ENCODE measurements at regions not wholly inside any gene's neighbourhood (a gene's known extent, or its start where the extent isn't known, plus 50 kb on each side); places are given as distances from the start of the nearest gene placed in this dataset.
"Not testable (repeated sequence)": the region's sequence is repeated elsewhere in the genome, so short reads cannot be mapped to it uniquely, and the experiment has no call there.

DNA sequence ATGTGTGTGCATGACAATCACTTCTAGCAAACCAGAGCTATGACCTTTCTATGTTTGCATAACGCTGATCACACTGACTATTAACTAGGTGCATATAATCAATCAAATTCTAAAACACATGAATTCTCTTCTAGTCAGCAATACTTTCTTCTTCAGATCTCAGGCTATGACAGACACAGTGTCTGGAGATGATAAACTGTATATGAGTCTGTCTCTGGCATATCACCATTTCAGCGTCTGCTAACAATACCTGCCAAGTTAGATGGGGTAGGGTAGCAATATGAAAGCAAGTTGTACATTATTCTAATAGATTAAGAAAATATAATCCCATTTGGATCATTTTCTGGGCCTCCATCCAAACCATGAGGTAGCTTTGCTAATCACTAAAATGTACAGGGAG is 354.2 kb upstream of the EPHA4 start:
- no peak for DNase-seq (ENCODE audit: low read depth)

DNA sequence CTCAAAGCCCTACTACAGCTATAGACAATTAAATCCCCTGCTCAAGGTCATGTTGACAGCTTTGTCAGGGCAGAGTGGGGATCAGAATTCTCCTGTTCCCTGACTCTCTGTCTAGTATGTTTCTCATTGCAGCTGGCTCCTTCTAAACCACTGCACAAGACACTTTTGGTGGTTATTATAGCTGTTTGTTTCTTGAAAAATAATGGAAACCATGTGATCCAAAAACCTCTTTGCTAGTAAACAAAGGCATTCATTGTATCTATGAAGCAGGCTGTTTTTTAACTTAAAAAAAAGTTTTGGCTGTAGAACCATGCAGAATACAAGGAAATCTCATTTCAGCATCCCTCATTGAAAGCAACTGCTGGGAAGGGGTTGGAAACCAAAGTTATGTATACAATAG is 352.5 kb upstream of the EPHA4 start:
- no peak for DNase-seq (ENCODE audit: low read depth)

DNA sequence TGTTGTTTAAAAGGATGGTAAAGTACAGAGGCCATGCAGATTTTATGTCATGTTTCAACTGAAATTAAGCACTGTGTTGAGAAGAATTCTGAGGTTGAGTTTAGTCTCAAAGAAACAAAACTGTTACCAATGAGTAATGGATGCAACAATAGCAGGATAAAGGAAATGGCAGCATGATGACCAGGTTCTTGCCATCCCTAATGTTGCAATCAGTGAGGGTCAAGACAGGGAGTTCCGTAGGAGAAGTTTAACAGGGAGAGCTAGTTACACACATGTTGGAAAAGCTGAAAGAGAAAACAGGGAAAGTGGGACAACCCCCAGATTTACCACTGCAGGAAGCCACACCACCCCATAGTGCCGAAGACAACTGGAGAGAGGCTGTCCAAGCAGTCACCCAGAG is 343.8 kb upstream of the EPHA4 start:
- DNase-seq (ENCODE audit: low read depth): no peak

DNA sequence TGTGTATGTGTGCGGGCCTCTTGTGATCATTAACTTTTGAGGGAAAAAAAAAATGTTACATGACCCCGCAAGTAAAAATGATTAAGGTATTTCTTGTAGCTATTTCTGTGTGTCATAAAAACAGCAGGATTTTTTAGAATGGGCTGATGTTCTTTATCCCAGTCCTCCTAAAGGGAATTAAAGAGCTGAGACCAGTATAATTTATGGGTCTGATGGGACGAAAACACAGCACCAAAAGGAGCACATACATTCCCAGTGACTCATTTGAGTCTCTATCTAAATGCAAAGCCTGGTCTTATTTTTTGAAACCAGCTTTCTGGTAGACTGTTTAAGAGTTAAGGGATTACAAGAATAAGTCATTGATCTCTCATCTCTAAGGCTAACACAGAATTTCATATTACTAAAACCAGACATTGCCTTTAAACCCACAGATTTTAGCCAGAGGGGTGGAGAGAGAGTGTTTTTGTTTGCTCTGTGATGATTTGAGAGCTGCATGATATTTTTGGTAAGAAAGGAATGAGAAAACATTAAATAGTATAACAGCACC is 342.3 kb upstream of the EPHA4 start:
- DNase-seq (ENCODE audit: low read depth): no peak

DNA sequence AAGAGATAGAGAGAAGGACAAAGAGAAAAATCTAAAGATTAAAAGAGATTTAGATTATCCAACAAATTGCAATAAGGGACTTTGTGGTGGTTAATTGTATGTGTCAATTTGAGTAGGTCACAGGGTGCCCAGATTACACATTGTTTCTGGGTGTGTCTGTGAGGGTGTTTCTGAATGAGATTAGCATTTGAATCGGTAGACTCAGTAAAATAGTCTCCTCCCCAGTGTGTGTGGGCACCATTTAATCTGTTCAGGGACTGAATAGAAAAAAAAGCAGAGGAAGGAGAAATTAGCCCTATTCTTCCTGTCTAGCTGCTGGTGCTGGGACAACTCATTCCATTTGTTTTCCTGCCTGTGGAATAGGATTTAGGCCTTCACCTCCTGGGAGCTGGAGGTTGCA is 339.8 kb upstream of the EPHA4 start:
- DNase-seq (ENCODE audit: low read depth): no peak

DNA sequence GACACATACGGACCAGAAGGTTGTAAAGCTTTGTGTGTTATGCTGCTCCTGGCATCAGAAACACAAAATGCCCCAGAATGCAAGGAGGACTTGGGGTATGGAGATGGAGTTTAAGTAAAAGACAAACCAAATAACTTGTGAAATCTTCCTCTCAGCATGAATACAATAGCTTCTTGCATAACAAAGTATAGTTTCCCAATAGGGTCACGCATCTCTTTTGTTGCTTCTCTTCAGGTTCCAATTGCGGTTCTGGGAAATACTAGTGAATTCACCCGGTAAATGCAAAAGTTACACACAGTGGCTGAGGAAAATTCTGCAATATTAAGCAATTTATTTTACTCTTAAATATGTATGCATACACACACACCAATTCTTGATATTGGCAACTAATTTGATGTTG is 339.2 kb upstream of the EPHA4 start:
- DNase-seq (ENCODE audit: low read depth): no peak

DNA sequence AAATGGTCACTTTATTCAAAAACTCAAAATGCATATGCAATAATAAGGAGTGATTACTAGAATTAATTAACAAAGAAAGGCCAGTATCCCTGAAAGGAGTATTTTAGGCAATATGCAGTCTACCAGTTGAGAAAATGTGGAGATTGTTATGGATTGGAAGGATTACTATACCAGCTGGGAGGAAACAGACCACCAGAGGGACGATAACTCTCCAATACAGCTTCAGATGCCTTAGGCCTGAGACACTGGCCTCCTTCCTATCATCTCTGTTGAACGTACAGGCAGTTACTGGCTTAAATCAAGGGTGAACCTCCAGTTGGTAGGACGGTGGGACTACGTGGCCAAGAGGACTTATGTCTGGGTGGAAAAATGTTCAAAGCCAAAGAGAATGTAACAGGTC is 336.4 kb upstream of the EPHA4 start:
- DNase-seq (ENCODE audit: low read depth): no peak

DNA sequence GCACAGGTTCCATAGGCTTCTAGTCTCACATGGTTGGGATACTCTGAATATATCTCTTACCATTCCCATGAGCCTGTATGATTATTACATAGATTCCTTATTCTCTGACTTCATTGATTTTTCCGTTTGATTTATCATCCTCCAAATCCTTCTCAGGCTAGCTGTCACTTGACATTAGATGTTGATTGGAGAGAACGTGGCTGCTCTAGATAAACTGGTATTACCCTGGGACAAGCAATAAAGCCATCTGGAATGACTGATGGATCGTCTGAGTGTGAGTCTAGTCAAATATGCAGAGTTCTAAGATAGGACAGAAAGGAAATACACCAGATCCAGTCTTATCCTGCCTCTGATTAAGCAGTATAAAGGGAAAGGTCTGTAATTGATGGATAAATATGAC is 325.6 kb upstream of the EPHA4 start:
- no peak for DNase-seq (ENCODE audit: low read depth)

DNA sequence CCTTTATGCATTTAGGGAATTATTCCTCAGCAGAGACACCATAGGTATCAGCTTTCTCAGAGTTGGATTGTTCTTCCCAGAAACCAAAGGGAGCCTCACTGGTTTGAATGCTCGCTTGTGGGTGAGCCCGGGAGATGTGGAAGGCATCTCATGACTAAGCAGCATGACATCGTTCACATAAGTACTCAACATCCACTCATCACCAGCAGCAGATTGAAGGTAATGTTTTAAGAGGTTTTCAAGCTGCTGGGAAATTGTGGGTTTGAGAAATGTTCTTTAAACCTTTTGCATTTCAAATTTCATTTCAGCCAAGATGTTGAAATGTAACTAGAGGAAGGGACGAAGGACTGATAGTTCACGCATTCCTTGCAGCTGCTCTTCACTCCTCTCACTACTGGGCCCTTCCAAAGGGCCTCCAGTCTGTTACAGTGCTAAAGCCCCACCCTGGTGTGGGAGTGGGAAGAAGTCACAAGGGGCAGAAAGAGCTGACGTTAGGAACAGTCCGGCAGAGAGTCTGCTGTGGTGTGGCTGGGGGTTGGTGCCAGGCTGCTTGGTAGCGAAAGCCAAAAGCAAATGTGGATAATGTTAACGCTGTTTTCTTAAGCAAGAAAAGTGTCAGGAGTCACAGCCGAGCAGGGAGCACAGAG is 324.5 kb upstream of the EPHA4 start:
- DNase-seq (ENCODE audit: low read depth): peak; percentile 5

DNA sequence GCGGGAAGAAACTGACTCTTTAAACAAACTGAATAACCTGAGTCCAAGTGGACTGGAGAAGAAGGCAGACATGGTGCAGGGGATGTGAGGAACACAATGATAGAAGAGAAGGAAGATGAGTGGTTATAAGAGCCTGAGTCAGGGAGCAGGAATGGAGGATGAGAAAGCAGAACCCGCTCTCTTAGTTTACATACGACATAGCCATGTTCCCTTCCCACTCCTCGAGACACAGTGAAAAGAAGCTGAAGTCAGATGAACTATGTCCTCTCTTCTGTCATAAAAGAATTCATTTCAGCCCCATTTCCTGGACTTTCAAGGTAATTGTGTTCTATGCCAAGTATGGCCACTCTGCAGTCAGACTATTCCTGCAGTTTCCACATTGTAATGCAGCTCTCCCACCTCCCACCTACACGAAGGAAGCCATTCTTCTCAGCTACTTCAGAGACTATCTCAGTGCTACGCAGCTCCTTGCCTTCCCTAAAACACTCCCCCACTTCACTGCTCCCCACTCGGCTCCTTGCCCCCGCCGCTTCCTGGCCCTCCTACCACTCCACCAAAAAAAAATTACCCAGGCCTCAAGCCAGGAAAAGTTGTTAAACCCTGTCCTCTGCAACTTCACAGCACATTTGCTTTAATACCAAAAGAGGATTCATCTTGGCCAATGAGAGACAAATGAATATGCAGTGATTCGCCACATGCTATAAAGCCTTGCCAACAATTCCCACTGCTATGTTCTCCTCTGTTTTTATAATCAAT is 323.4 kb upstream of the EPHA4 start:
- DNase-seq (ENCODE audit: low read depth): no peak

DNA sequence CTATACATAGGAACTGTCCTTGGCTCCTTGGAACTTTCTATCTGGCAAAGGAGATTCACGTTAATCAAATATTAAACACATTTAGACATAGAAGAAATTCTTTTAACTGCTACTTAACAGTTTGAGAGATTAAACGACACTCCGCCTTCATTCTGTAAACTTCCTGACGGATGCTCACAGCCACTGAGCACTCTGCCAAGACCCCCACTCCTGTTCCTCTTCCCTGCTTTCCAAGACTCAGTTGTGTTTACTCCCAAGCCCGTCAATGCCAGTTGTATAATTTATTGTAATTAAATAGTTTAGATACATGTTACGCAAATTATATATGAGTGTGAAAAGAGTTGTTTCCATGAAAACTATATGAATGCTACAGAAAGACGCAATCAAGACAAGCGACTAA is 321.4 kb upstream of the EPHA4 start:
- no peak for DNase-seq (ENCODE audit: low read depth)

DNA sequence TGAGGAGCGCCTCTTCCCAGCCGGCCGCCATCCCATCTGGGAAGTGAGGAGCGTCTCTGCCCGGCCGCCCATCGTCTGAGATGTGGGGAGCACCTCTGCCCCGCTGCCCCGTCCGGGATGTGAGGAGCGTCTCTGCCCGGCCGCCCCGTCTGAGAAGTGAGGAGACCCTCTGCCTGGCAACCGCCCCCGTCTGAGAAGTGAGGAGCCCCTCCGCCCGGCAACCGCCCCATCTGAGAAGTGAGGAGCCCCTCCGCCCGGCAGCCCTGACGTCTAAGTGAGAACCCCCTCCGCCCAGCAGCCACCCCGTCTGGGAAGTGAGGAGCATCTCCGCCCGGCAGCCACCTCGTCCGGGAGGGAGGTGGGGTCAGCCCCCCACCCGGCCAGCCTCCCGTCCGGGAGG is 319.9 kb upstream of the EPHA4 start:
- not testable (repeated sequence) for DNase-seq (ENCODE audit: low read depth)

DNA sequence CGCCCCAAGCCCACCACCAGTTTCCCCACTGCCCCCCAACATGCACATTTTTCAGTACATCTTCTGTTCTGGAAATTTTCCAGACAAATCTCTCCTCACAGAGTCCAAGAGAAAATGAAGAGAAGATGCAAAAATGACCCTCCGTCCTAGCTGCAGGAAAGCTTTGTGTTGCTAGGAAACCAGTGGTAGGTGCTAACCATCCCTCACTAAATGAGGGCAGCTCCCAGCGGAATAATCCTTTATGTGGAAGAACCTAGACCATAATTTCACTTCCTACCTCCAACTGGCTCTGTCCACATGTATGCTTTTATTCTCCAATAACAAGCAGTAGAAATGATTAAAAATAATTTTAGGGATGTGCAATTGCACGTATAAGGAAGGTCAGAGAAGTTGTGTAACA is 311.9 kb upstream of the EPHA4 start:
- no peak for DNase-seq (ENCODE audit: low read depth)

DNA sequence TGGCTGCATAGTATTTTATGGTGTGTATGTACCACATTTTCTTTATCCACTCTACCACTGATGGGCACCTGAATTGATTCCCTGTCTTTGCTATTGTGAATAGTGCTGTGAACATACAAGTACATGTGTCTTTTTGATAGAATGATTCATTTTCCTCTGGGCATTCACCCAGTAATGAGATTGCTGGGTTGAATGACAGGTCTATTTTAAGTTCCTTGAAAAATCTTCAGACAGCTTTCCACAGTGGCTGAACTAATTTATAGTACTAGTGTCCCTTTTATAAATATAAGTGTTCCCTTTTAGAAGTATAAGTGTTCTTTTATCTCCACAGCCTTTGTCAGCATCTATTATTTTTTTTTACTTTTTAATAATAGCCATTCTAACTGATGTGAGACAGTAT is 303.9 kb upstream of the EPHA4 start:
- no peak for DNase-seq (ENCODE audit: low read depth)

DNA sequence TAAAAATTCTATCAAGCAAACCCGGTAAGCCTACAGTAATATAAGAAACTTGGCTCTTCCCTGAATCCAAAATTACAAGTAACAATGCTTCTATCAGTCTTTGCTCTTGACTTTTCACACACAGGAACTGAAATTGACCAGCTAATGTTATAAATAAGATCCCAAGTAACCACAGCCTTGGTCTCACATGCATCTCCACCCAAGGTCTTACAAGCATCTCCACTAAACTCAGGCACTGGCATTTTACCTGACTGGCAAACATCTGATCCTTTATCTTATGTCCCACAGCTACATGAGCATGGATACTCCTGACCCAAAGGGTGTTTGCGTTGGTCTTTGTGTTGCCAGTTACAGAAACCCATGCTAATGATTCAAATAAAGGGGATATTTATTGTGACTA is 302.3 kb upstream of the EPHA4 start:
- no peak for DNase-seq (ENCODE audit: low read depth)

DNA sequence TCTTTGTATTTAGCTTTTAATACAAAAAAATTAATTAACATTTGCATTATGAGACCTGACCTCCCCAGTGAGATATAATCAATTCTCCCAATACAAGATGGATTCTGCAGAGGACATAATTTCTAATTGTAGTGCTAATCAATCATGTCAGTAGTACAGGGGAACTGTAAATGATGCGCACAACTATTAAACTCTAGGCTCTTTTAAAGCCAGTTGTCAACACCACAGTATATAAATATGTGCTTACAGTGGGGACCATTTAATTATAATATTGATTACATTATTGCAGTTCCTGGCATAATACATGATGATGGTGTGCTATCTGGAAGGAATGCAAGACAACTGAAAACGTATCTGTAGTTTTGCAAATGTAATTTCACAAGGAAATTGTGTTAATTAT is 285.6 kb upstream of the EPHA4 start:
- DNase-seq (ENCODE audit: low read depth): no peak

DNA sequence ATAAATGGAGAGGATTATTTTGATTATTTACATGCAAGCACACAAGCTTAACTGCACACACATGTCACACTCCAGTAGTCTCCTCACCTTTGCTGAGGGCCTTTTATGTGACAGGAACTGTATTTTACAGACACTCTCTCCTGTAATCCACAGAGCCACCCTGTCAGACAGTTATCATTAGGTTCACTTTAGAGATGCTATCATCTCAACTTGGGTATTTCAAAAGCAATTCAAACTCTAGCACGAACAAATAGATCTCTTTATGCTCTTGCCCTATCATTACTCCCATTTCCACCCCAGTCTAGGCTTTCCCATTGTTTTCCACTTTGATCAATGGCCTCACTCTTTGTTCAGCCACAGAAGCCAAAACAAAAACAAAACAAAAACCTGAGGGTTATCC is 281.2 kb upstream of the EPHA4 start:
- no peak for DNase-seq (ENCODE audit: low read depth)

DNA sequence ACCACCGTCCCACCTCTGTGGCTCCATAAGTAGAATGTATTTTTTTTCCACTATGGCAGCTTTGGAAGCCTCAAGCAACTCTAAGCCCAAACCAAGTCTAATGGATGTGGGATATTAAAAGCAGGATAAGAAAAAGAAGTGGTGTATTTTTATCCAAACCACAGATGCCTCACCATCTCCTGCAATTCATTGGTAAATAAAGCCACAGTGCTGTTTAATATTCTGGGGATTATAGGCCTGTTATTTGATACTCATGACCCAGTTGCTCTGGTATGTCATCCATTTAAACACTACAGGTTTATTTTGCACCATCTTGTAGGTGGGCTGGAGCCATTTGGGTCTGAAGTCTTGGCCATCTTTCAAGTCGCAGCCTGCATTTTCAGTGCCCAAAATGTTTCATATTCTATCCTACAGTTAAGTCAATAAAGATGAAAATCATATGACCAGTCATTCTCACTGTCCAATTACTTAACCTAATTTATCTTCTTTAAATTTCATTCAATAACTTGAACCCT is 279.5 kb upstream of the EPHA4 start:
- DNase-seq (ENCODE audit: low read depth): no peak

DNA sequence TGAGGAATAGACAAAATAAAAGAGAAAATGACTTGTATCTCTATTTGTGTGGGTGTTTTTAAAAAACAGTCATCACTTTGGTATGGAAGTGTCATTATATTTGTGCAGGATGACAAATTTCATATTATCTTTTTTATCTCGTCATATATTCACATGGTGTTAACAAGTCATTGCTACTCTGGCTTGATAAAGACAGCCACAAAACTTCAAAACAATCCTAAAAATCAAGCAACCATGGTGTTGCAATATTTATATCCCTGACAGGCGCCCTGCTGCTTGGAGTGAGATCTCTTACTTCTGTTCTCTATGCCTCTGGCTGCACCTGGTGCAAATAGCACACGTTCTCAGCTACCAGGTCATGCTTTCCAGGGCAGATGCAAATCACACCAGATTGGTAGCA is 278.0 kb upstream of the EPHA4 start:
- no peak for DNase-seq (ENCODE audit: low read depth)

DNA sequence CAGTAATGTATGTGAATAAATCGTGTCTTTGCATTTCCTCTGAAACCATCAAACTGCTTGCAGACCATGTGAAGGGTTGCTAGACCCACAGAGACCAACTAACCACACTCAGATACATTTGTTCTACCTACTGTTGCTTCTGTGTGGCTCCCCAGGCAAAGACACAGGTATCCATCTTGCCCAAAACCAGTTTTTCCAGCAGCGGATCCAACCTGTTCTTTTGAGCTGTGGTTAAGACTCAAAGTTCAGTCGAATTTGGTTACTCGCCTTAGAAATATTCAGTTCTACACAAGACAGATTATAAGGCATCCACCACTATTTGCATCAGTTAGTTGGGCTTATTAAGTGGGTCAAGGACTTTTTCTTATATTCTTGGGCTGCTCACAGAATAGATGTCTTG is 276.2 kb upstream of the EPHA4 start:
- no peak for DNase-seq (ENCODE audit: low read depth)

DNA sequence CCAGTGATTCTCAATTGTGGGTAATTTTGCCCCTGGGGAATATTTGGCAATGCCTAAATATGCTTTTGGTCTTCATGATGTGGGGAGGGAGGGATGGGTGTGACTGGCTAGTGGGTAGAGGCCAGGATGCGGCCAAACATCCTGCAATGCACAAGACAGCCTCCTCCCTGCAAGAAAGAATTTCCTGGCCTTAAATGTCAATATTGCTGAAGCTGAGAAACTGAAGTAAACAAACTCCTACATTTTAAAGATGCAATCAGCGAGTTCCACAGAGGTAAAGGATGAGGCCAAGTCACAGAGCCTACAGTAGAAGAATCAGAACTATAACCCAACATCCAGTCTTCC is 272.9 kb upstream of the EPHA4 start:
- no peak for DNase-seq (ENCODE audit: low read depth)

DNA sequence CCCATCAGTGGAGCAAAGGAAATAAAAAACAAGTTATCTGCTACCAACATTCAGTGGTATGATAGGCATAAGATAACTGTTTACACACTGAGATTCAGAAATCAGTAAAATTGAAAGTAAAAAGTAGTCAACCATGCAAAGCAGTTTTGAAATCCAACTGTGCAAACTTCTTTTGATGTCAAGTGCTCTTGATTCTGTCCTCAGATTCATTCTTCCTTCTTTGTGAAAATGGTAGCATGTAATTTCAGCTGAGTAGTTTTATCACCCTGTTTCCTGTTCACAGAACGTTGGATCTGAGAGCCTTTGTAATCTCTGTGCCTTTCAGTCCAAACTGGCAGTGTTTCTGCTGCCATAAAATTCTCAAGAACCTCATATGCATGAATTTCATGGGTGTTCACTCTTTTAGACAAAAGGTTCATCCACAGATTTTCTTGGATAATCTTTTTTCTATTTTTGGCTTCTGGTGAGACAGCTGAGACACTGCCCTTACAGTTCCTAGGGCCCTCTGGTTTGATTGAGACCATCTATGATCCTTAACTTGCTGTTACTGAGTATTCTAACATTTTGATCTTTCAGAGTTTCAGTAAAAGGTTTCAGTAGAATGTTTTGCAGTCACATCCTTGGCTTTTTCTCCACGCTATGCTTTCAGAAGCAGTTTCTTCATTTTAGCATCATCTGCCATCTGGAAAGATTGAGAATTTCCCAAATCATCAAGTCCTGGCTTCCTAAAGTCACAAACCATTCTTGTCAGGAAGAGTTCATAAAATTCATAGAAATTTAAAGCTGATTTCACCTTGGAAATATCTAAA is 272.3 kb upstream of the EPHA4 start:
- no peak for DNase-seq (ENCODE audit: low read depth)

DNA sequence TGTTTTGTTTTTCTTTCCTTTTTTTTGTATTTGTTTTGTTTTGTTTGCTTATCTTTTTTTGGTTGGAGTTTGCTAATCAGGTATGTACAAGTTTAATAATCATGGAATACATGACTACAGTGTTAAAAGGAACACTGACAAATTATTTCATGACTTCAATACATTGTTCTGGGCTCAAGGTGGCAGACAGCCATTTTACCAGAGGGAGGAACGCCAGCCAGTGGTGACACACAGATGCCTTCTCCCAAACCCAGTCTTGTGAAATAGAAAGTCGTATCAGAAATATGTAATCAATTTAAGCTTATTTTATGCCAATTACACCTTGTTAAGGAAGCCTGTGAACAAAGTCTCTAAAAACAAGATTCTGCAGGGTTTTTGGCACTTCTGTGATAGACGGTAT is 264.0 kb upstream of the EPHA4 start:
- DNase-seq (ENCODE audit: low read depth): no peak
